ENCODE measurements at regions not wholly inside any gene's neighbourhood (a gene's known extent, or its start where the extent isn't known, plus 50 kb on each side); places are given as distances from the start of the nearest gene placed in this dataset.
"Not testable (repeated sequence)": the region's sequence is repeated elsewhere in the genome, so short reads cannot be mapped to it uniquely, and the experiment has no call there.

GRCh38 chr5:25979086-25979485 lies 1059.3 kb downstream of the CDH9 start:
- DNase-seq (ENCODE audit: low read depth): no peak
- TF ChIP-seq CTCF (conservative IDR thresholded peaks at IDR 0.05; ENCODE audit: control insufficient read depth, insufficient read depth, low read depth, low read length): no peak
- no peak overlapping the region for H3K4me3 ChIP-seq (ENCODE audit: control insufficient read depth, low read depth, low read length)

- no peak for TF ChIP-seq CTCF (conservative IDR thresholded peaks at IDR 0.05; ENCODE audit: control insufficient read depth, insufficient read depth, low read depth, low read length)
- DNase-seq (ENCODE audit: low read depth): no peak
- H3K4me3 ChIP-seq (ENCODE audit: control insufficient read depth, low read depth, low read length): no peak overlapping the region
Measured at GRCh38 chr5:25975885-25976284, 1062.5 kb downstream of the CDH9 start.

- no peak overlapping the region for H3K4me3 ChIP-seq (ENCODE audit: control insufficient read depth, low read depth, low read length)
- no peak for TF ChIP-seq CTCF (conservative IDR thresholded peaks at IDR 0.05; ENCODE audit: control insufficient read depth, insufficient read depth, low read depth, low read length)
- DNase-seq (ENCODE audit: low read depth): no peak
Measured at GRCh38 chr5:25974451-25974850, 1063.9 kb downstream of the CDH9 start.

- TF ChIP-seq CTCF (conservative IDR thresholded peaks at IDR 0.05; ENCODE audit: control insufficient read depth, insufficient read depth, low read depth, low read length): no peak
- no peak overlapping the region for H3K4me3 ChIP-seq (ENCODE audit: control insufficient read depth, low read depth, low read length)
- DNase-seq (ENCODE audit: low read depth): no peak
Measured at GRCh38 chr5:25970906-25971489, 1067.4 kb downstream of the CDH9 start.

- not testable (repeated sequence) for H3K4me3 ChIP-seq (ENCODE audit: control insufficient read depth, low read depth, low read length); DNase-seq (ENCODE audit: low read depth)
Measured at GRCh38 chr5:25969042-25969441, 1069.3 kb downstream of the CDH9 start.

GRCh38 chr5:25964009-25964372 lies 1074.4 kb downstream of the CDH9 start:
- H3K4me3 ChIP-seq (ENCODE audit: control insufficient read depth, low read depth, low read length): no peak overlapping the region
- no peak for DNase-seq (ENCODE audit: low read depth)
- no peak for TF ChIP-seq CTCF (conservative IDR thresholded peaks at IDR 0.05; ENCODE audit: control insufficient read depth, insufficient read depth, low read depth, low read length)

GRCh38 chr5:25963251-25964008 lies 1075.0 kb downstream of the CDH9 start:
- no peak overlapping the region for H3K4me3 ChIP-seq (ENCODE audit: control insufficient read depth, low read depth, low read length)
- peak; percentile 49 for DNase-seq (ENCODE audit: low read depth)
- no peak for TF ChIP-seq CTCF (conservative IDR thresholded peaks at IDR 0.05; ENCODE audit: control insufficient read depth, insufficient read depth, low read depth, low read length)

Measured in fibroblast of mammary gland (primary cell).